Activated CD4-positive, alpha-beta T cell treated with anti-CD3 and anti-CD28 coated beads, Interleukin-2, Interleukin-6, amounts not matched to agents 100 ng/mL and 50 ng/mL, durations not matched to agents 16 hours and 8 hours (primary cell): ENCODE measurements at regions not wholly inside any gene's neighbourhood (a gene's known extent, or its start where the extent isn't known, plus 50 kb on each side); places are given as distances from the start of the nearest gene placed in this dataset.
"Not testable (repeated sequence)": the region's sequence is repeated elsewhere in the genome, so short reads cannot be mapped to it uniquely, and the experiment has no call there.

Experiments
- DNase-seq: peaks from one replicate; pipeline ENCODE4 v3.0.0-alpha.2; 2020

GRCh38 chr3:127520993-127521392 is 69.5 kb downstream of the TPRA1 start:
- DNase-seq: no peak

- DNase-seq: no peak
Observed at GRCh38 chr3:127518456-127519081, 72.0 kb downstream of the TPRA1 start.

- no peak for DNase-seq
Observed at GRCh38 chr3:127512256-127512655, 78.3 kb downstream of the TPRA1 start.

GRCh38 chr3:127501177-127501576 is 89.4 kb downstream of the TPRA1 start:
- no peak for DNase-seq

- DNase-seq: no peak
Observed at GRCh38 chr3:127497676-127498075, 92.9 kb downstream of the TPRA1 start.

- DNase-seq: no peak
Observed at GRCh38 chr3:127497166-127497565, 93.4 kb downstream of the TPRA1 start.

GRCh38 chr3:127495821-127496655 is 94.5 kb downstream of the TPRA1 start:
- DNase-seq: no peak

GRCh38 chr3:127493924-127494646 is 96.4 kb downstream of the TPRA1 start:
- DNase-seq: no peak

- DNase-seq: no peak
Observed at GRCh38 chr3:127492426-127492825, 98.1 kb downstream of the TPRA1 start.

GRCh38 chr3:127491909-127492308 is 98.6 kb downstream of the TPRA1 start:
- DNase-seq: no peak

GRCh38 chr3:127491323-127491722 is 99.2 kb downstream of the TPRA1 start:
- DNase-seq: no peak

GRCh38 chr3:127491024-127491305 is 99.6 kb downstream of the TPRA1 start:
- not testable (repeated sequence) for DNase-seq

GRCh38 chr3:127490271-127491023 is 100.1 kb downstream of the TPRA1 start:
- DNase-seq: no peak

- DNase-seq: no peak
Observed at GRCh38 chr3:127489357-127489756, 101.2 kb downstream of the TPRA1 start.

- DNase-seq: no peak
Observed at GRCh38 chr3:127488740-127489139, 101.8 kb downstream of the TPRA1 start.

GRCh38 chr3:127488141-127488672 is 102.3 kb downstream of the TPRA1 start:
- no peak for DNase-seq

GRCh38 chr3:127487196-127487595 is 103.3 kb downstream of the TPRA1 start:
- no peak for DNase-seq

- DNase-seq: no peak
Observed at GRCh38 chr3:127486321-127486944, 104.1 kb downstream of the TPRA1 start.

GRCh38 chr3:127485396-127486170 is 105.0 kb downstream of the TPRA1 start:
- DNase-seq: peak; percentile 33

- DNase-seq: peak; percentile 89
Observed at GRCh38 chr3:127484601-127485388, 105.7 kb downstream of the TPRA1 start.
